Nephron (organoid): ENCODE measurements at regions not wholly inside any gene's neighbourhood (a gene's known extent, or its start where the extent isn't known, plus 50 kb on each side); places are given as distances from the start of the nearest gene placed in this dataset.

Experiments
- H3K27ac Mint-ChIP-seq, 3 experiments: 2 replicates each; pipeline ENCODE4 v1.8.0; 2020; ENCODE audit warnings: mixed read lengths in 3 of 3, mild to moderate bottlenecking in 2 of 3, moderate library complexity in 1 of 3
- H3K27me3 Mint-ChIP-seq: 2 replicates; pipeline ENCODE4 v1.8.0; 2021; ENCODE audit warnings: low read depth, mild to moderate bottlenecking, moderate library complexity, mixed read lengths
- H3K36me3 Mint-ChIP-seq: 2 replicates; pipeline ENCODE4 v1.8.0; 2020; ENCODE audit warnings: low read depth, mixed read lengths
- H3K4me1 Mint-ChIP-seq: 2 replicates; pipeline ENCODE4 v1.8.0; 2020; ENCODE audit warnings: mixed read lengths
- H3K4me3 Mint-ChIP-seq, 3 experiments: 2 replicates each; pipeline ENCODE4 v1.8.0; 2020; ENCODE audit warnings: mild to moderate bottlenecking in 3 of 3, mixed read lengths in 3 of 3, moderate library complexity in 2 of 3
- H3K9me3 Mint-ChIP-seq: 2 replicates; pipeline ENCODE4 v1.8.0; 2020; ENCODE audit warnings: mixed read lengths
- TF ChIP-seq, protein P1 (sequence below), 3 experiments: fragments of 200-600 bp; sonication (generic); IDR thresholded peaks; one replicate each; pipeline ENCODE4 v1.5.0; 2021; ENCODE audit warnings: antibody characterized with exemption in 3 of 3; ENCODE audit not compliant: unreplicated experiment in 3 of 3

DNA sequence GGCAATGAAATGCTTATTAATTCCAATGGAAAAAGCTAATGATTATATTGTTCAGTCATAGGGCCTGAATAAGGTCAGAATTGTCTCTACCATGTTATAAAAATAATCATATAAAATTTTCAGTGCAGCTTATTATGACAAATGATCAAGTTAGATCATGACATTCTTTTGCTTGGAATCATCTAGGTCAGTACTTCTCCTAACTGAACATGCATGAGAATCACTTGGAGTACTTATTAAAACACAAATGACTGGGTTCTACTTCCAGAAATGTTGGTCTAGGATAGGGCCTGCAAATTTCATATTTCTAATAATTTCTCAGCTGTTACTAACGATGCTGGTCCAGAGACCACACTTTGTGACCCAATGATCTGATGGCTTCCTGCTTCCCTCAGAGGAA lies 806.0 kb upstream of the ZNF608 start:
- no peak overlapping the region for H3K4me3 Mint-ChIP-seq
- no peak overlapping the region for H3K27ac Mint-ChIP-seq
- TF ChIP-seq, protein P1, sequence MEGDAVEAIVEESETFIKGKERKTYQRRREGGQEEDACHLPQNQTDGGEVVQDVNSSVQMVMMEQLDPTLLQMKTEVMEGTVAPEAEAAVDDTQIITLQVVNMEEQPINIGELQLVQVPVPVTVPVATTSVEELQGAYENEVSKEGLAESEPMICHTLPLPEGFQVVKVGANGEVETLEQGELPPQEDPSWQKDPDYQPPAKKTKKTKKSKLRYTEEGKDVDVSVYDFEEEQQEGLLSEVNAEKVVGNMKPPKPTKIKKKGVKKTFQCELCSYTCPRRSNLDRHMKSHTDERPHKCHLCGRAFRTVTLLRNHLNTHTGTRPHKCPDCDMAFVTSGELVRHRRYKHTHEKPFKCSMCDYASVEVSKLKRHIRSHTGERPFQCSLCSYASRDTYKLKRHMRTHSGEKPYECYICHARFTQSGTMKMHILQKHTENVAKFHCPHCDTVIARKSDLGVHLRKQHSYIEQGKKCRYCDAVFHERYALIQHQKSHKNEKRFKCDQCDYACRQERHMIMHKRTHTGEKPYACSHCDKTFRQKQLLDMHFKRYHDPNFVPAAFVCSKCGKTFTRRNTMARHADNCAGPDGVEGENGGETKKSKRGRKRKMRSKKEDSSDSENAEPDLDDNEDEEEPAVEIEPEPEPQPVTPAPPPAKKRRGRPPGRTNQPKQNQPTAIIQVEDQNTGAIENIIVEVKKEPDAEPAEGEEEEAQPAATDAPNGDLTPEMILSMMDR (IDR thresholded peaks at IDR 0.05; ENCODE audit: unreplicated experiment in 3 of 3) = no peak
- peaks cover 3% of the 10 kb centered on the region for H3K9me3 Mint-ChIP-seq
- peaks cover 6% of the 10 kb centered on the region for H3K27me3 Mint-ChIP-seq
- H3K36me3 Mint-ChIP-seq = no peaks in the 10 kb centered on the region
- H3K4me1 Mint-ChIP-seq = peaks cover 15% of the 10 kb centered on the region

- Mint-ChIP-seq H3K9me3 (no peaks in the 10 kb centered on the region), H3K36me3 (no peaks in the 10 kb centered on the region), H3K27ac (no peak overlapping the region), H3K4me1 (peaks cover 17% of the 10 kb centered on the region), H3K4me3 (no peak overlapping the region), H3K27me3 (peaks cover 6% of the 10 kb centered on the region)
- TF ChIP-seq, protein P1 (IDR thresholded peaks at IDR 0.05; ENCODE audit: unreplicated experiment in 3 of 3) = no peak
Measured at GRCh38 chr5:125554355-125554754, 807.9 kb upstream of the ZNF608 start.

GRCh38 chr5:125555591-125555990 lies 809.2 kb upstream of the ZNF608 start:
- no peaks in the 10 kb centered on the region for H3K9me3 Mint-ChIP-seq
- H3K4me3 Mint-ChIP-seq = no peak overlapping the region
- H3K27me3 Mint-ChIP-seq = peaks cover 6% of the 10 kb centered on the region
- H3K27ac Mint-ChIP-seq = no peak overlapping the region
- TF ChIP-seq, protein P1 (IDR thresholded peaks at IDR 0.05; ENCODE audit: unreplicated experiment in 3 of 3) = no peak
- H3K4me1 Mint-ChIP-seq = peaks cover 9% of the 10 kb centered on the region
- no peaks in the 10 kb centered on the region for H3K36me3 Mint-ChIP-seq

DNA sequence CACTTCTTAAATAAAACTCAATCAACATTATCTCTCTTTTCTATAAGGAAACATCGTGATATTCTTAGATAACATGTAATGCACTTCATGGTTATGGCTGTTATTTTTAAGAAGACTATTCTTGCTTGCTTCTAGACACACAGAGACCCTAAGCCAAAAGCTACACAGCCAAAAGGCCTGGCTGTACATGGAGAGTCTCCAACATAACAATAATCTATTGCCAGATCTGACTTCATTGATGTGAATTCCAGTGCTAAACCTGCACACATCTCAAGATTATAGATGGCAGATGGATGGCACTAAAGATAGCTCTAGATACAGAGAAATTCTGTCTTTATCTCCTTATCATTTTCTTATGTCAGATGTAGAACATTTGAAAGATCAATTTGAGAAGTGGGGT lies 811.6 kb upstream of the ZNF608 start:
- H3K4me3 Mint-ChIP-seq = no peak overlapping the region
- peaks cover 9% of the 10 kb centered on the region for H3K4me1 Mint-ChIP-seq
- no peak overlapping the region for H3K27ac Mint-ChIP-seq
- H3K9me3 Mint-ChIP-seq = peaks cover 2% of the 10 kb centered on the region
- H3K27me3 Mint-ChIP-seq = peaks cover 6% of the 10 kb centered on the region
- no peaks in the 10 kb centered on the region for H3K36me3 Mint-ChIP-seq
- TF ChIP-seq, protein P1 (IDR thresholded peaks at IDR 0.05; ENCODE audit: unreplicated experiment in 3 of 3) = no peak

DNA sequence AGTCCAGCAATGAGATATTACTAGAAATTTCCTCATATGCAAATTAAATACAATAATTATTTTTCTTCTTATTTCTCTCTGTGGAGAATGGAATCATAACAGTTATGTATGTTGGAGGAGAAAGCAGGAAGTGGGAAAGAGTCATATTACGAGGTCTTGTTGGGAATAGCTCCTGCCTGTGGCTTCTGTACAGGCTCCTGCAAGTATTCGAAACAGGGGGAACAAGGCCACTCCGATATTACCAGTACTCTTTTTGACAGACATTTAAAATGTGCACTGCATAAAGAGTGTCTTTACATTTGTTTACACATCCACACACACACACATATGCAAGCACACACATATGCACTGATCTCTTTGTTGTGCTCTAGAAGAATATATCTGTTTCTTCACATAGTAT lies 812.0 kb upstream of the ZNF608 start:
- Mint-ChIP-seq H3K4me1 (peaks cover 9% of the 10 kb centered on the region), H3K9me3 (peaks cover 2% of the 10 kb centered on the region), H3K36me3 (no peaks in the 10 kb centered on the region), H3K27ac (peak overlapping the region in 1 of 3 experiments; percentile 44), H3K4me3 (no peak overlapping the region), H3K27me3 (peaks cover 6% of the 10 kb centered on the region)
- TF ChIP-seq, protein P1 (IDR thresholded peaks at IDR 0.05; ENCODE audit: unreplicated experiment in 3 of 3) = no peak

DNA sequence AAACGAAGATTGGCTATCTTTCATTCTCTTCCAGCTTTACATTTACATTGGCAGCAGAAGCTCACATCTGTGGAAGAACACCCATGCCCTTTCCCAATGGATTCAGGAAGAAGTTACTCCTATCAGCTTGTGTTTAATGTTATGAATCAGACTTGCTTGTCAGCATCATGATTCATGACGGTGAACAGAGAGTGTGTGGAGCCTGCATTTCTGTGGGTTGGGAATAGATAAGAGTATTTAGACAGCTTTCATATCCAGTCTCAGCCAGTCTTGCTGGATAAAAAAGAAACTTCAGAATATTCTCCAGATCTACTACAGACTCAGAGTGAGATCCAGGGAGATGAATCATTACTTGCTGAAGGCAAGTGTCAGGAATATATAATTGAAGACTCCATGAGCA lies 812.9 kb upstream of the ZNF608 start:
- Mint-ChIP-seq H3K4me3 (no peak overlapping the region), H3K27ac (peak overlapping the region in 2 of 3 experiments; percentile 44 to 68), H3K4me1 (peaks cover 9% of the 10 kb centered on the region), H3K9me3 (peaks cover 6% of the 10 kb centered on the region), H3K36me3 (no peaks in the 10 kb centered on the region), H3K27me3 (peaks cover 2% of the 10 kb centered on the region)
- TF ChIP-seq, protein P1 (IDR thresholded peaks at IDR 0.05; ENCODE audit: unreplicated experiment in 3 of 3) = no peak
